ENCODE measurements at regions not wholly inside any gene's neighbourhood (a gene's known extent, or its start where the extent isn't known, plus 50 kb on each side); places are given as distances from the start of the nearest gene placed in this dataset.
A peak's percentile ranks its signal among the peaks of the same experiment; 100 is the strongest.

GRCh38 chr5:54909911-54910870 is 75.2 kb downstream of the ESM1 start:
- no peak for TF ChIP-seq CTCF (IDR thresholded peaks at IDR 0.05; ENCODE audit: insufficient read depth, low read length, severe bottlenecking)
- H3K27me3 ChIP-seq (ENCODE audit: control insufficient read depth, insufficient read depth, low read length): peaks cover 3% of the 10 kb centered on the region
- no peak overlapping the region for H3K4me3 ChIP-seq (ENCODE audit: low read depth, low read length)
- DNase-seq (ENCODE audit: low read depth) (no peak), FAIRE-seq (no peak)
- H3K36me3 ChIP-seq (ENCODE audit: control insufficient read depth, insufficient read depth, low read length): no peaks in the 10 kb centered on the region

- no peak for TF ChIP-seq CTCF (IDR thresholded peaks at IDR 0.05; ENCODE audit: insufficient read depth, low read length, severe bottlenecking)
- Histone ChIP-seq H3K27me3 (ENCODE audit: control insufficient read depth, insufficient read depth, low read length) (peaks cover 3% of the 10 kb centered on the region), H3K4me3 (ENCODE audit: low read depth, low read length) (no peak overlapping the region), H3K36me3 (ENCODE audit: control insufficient read depth, insufficient read depth, low read length) (no peaks in the 10 kb centered on the region)
- no peak for DNase-seq (ENCODE audit: low read depth)
- FAIRE-seq: no peak
Observed at GRCh38 chr5:54908774-54909525, 76.4 kb downstream of the ESM1 start.

- Histone ChIP-seq H3K4me3 (ENCODE audit: low read depth, low read length) (no peak overlapping the region), H3K27me3 (ENCODE audit: control insufficient read depth, insufficient read depth, low read length) (peaks cover 4% of the 10 kb centered on the region), H3K36me3 (ENCODE audit: control insufficient read depth, insufficient read depth, low read length) (no peaks in the 10 kb centered on the region)
- peak; percentile 62 for TF ChIP-seq CTCF (IDR thresholded peaks at IDR 0.05; ENCODE audit: insufficient read depth, low read length, severe bottlenecking)
- peak; percentile 63 for DNase-seq (ENCODE audit: low read depth)
- no peak for FAIRE-seq
Observed at GRCh38 chr5:54905942-54906537, 79.4 kb downstream of the ESM1 start.

- no peak overlapping the region for H3K4me3 ChIP-seq (ENCODE audit: low read depth, low read length)
- H3K36me3 ChIP-seq (ENCODE audit: control insufficient read depth, insufficient read depth, low read length): no peaks in the 10 kb centered on the region
- no peak for FAIRE-seq
- DNase-seq (ENCODE audit: low read depth): no peak
- no peak for TF ChIP-seq CTCF (IDR thresholded peaks at IDR 0.05; ENCODE audit: insufficient read depth, low read length, severe bottlenecking)
- peaks cover 4% of the 10 kb centered on the region for H3K27me3 ChIP-seq (ENCODE audit: control insufficient read depth, insufficient read depth, low read length)
Observed at GRCh38 chr5:54905246-54905795, 80.1 kb downstream of the ESM1 start.

GRCh38 chr5:54904425-54904824 is 81.0 kb downstream of the ESM1 start:
- H3K4me3 ChIP-seq (ENCODE audit: low read depth, low read length): no peak overlapping the region
- peak; percentile 65 for TF ChIP-seq CTCF (IDR thresholded peaks at IDR 0.05; ENCODE audit: insufficient read depth, low read length, severe bottlenecking)
- H3K36me3 ChIP-seq (ENCODE audit: control insufficient read depth, insufficient read depth, low read length): no peaks in the 10 kb centered on the region
- FAIRE-seq (no peak), DNase-seq (ENCODE audit: low read depth) (peak; percentile 51)
- H3K27me3 ChIP-seq (ENCODE audit: control insufficient read depth, insufficient read depth, low read length): peaks cover 3% of the 10 kb centered on the region

Data from bronchial epithelial cell (primary cell).